Kidney (tissue), 13 donors: ENCODE measurements at regions not wholly inside any gene's neighbourhood (a gene's known extent, or its start where the extent isn't known, plus 50 kb on each side); places are given as distances from the start of the nearest gene placed in this dataset.

ENCODE experiments used
- DNase-seq, 5 donors: peaks; one replicate each; pipeline ENCODE4 v3.0.0-alpha.2; 2013 to 2020
- FAIRE-seq: peaks from 2 replicates; lab custom pipeline; 2012; peaks lifted over from hg19 to GRCh38; lab: Jason Lieb, UNC
- H3K27ac ChIP-seq, 2 donors: one replicate each; pipeline ENCODE4 v1.7.0; 2013; ENCODE audit warnings: low read depth in 2 of 2, low read length in 2 of 2, inconsistent platforms in 1 of 2
- H3K27me3 ChIP-seq: one replicate; pipeline ENCODE4 v1.7.1; 2013; ENCODE audit warnings: low read length, inconsistent platforms; ENCODE audit not compliant: control insufficient read depth, insufficient read depth
- H3K36me3 ChIP-seq, 3 donors: one replicate each; pipeline versions ENCODE4 v1.7.0 to v1.7.1; 2013; ENCODE audit warnings: low read length in 3 of 3, control low read depth in 1 of 3, inconsistent platforms in 1 of 3; ENCODE audit not compliant: insufficient read depth in 3 of 3, control insufficient read depth in 2 of 3
- H3K4me1 ChIP-seq, 3 donors: one replicate each; pipeline versions ENCODE4 v1.7.0 to v1.7.1; 2013; ENCODE audit warnings: low read length in 3 of 3, inconsistent platforms in 1 of 3, low read depth in 1 of 3; ENCODE audit not compliant: control insufficient read depth in 2 of 3, insufficient read depth in 2 of 3
- H3K4me3 ChIP-seq, 3 donors: one replicate each; pipeline versions ENCODE4 v1.7.0 to v1.8.1; 2013; ENCODE audit warnings: low read length in 3 of 3, control low read depth in 1 of 3, inconsistent platforms in 1 of 3
- H3K9ac ChIP-seq, 3 donors: one replicate each; pipeline versions ENCODE4 v1.7.0 to v1.7.1; 2013; ENCODE audit warnings: low read length in 3 of 3, control low read depth in 1 of 3, inconsistent platforms in 1 of 3
- H3K9me3 ChIP-seq, 3 donors: one replicate each; pipeline versions ENCODE4 v1.7.0 to v1.7.1; 2013; ENCODE audit warnings: low read length in 3 of 3, control low read depth in 1 of 3, inconsistent platforms in 1 of 3; ENCODE audit not compliant: control insufficient read depth in 2 of 3, insufficient read depth in 1 of 3
- intact Hi-C: fragments of 100-400 bp; cut with DNase I; formaldehyde crosslinking; loops from one replicate; pipeline ENCODE4 v1.11.1; 2022
- TF ChIP-seq, protein P1 (sequence below): IDR thresholded peaks from 3 replicates; pipeline ENCODE4 v1.5.1; 2012; ENCODE audit warnings: mild to moderate bottlenecking, moderate library complexity, borderline replicate concordance; ENCODE audit not compliant: insufficient read depth; ENCODE audit errors: extremely low read depth
- donor health status: control.
- donor health status: control.
- donor health status: control.
- donor health status: control.
- donor health status: control.
- donor health status: DM: yes; HTN: yes; CAD: no.
- donor health status: Normal renal cell carcinoma (clear cell type).

GRCh38 chr12:28132398-28132797 lies 57.9 kb upstream of the CCDC91 start:
- Histone ChIP-seq H3K27me3 (no peaks in the 10 kb centered on the region), H3K27ac (no peak overlapping the region), H3K9me3 (no peaks in the 10 kb centered on the region), H3K36me3 (no peaks in the 10 kb centered on the region), H3K4me3 (no peak overlapping the region), H3K9ac (no peak overlapping the region), H3K4me1 (no peaks in the 10 kb centered on the region)
- FAIRE-seq (no peak), DNase-seq (no peak)
- TF ChIP-seq, protein P1, sequence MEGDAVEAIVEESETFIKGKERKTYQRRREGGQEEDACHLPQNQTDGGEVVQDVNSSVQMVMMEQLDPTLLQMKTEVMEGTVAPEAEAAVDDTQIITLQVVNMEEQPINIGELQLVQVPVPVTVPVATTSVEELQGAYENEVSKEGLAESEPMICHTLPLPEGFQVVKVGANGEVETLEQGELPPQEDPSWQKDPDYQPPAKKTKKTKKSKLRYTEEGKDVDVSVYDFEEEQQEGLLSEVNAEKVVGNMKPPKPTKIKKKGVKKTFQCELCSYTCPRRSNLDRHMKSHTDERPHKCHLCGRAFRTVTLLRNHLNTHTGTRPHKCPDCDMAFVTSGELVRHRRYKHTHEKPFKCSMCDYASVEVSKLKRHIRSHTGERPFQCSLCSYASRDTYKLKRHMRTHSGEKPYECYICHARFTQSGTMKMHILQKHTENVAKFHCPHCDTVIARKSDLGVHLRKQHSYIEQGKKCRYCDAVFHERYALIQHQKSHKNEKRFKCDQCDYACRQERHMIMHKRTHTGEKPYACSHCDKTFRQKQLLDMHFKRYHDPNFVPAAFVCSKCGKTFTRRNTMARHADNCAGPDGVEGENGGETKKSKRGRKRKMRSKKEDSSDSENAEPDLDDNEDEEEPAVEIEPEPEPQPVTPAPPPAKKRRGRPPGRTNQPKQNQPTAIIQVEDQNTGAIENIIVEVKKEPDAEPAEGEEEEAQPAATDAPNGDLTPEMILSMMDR = no peak
- intact Hi-C loops = no loop called here

DNA sequence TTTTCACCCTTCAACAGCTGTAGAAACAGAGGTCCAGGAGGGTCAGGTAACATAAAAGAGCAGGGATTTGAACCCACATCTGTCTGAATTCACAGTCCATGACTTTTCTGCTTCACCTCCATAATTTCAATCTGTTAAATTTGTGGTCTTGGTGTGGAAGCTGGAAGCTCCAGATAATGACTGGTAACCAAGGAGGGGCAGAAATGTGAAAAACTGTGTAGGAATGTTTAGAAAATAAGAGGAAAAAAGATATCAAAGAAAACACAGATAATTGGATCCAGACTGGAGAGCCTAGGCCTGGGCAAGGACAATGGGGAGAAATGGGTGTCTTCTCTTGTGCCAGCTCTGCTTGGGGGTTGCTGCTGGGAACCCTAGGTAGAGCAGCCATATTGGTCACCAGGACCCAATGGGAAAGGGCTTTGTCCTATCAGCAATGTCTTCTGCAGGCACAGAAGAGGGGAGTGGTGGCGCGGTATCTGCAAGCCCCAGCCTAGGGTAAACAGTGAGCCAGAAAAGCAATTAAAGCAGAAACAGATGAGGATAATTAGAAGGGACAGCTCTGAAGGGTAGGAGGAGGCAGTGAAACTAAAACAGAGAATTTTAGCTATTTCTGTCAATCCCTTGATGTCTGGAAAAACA lies 54.3 kb upstream of the CCDC91 start:
- H3K27me3 ChIP-seq = no peaks in the 10 kb centered on the region
- H3K4me1 ChIP-seq = no peaks in the 10 kb centered on the region
- no peak for DNase-seq
- intact Hi-C loops = no loop called here
- TF ChIP-seq, protein P1 = no peak
- H3K9me3 ChIP-seq = no peaks in the 10 kb centered on the region
- no peak overlapping the region for H3K27ac ChIP-seq
- no peaks in the 10 kb centered on the region for H3K36me3 ChIP-seq
- no peak overlapping the region for H3K4me3 ChIP-seq
- FAIRE-seq = no peak
- no peak overlapping the region for H3K9ac ChIP-seq

DNA sequence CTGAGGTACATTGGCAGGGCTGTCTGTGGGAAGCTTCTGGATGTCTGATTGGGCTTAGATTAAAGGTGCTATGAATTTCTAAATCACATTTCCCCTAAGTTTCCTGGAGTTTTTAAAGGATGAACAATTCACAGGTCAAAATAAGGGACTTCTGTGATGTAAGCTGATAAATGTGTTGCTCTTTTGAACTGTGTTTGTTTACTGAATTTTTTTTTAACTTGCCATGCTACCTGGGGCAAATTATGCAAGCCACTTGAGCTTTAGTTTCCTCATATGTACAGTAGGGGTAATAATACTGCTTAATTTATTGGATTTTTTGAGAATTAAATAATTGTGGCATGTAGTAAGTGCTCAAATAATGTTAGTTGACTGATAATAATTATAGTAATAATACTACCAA lies 52.8 kb upstream of the CCDC91 start:
- no peaks in the 10 kb centered on the region for H3K27me3 ChIP-seq
- FAIRE-seq (no peak), DNase-seq (no peak)
- H3K36me3 ChIP-seq = no peaks in the 10 kb centered on the region
- intact Hi-C loops = no loop called here
- H3K9me3 ChIP-seq = no peaks in the 10 kb centered on the region
- no peak overlapping the region for H3K4me3 ChIP-seq
- H3K27ac ChIP-seq = no peak overlapping the region
- TF ChIP-seq, protein P1 = no peak
- H3K4me1 ChIP-seq = no peaks in the 10 kb centered on the region
- H3K9ac ChIP-seq = no peak overlapping the region

- intact Hi-C loops = no loop called here
- no peak overlapping the region for H3K9ac ChIP-seq
- no peaks in the 10 kb centered on the region for H3K36me3 ChIP-seq
- no peak for DNase-seq
- TF ChIP-seq, protein P1 = no peak
- H3K9me3 ChIP-seq = no peaks in the 10 kb centered on the region
- no peak overlapping the region for H3K27ac ChIP-seq
- no peak overlapping the region for H3K4me3 ChIP-seq
- no peak for FAIRE-seq
- no peaks in the 10 kb centered on the region for H3K27me3 ChIP-seq
- no peaks in the 10 kb centered on the region for H3K4me1 ChIP-seq
These were observed 49.9 kb upstream of the CCDC91 start for GRCh38 chr12:28140404-28140803.
